Liver (tissue), 8 donors: ENCODE measurements at regions not wholly inside any gene's neighbourhood (a gene's known extent, or its start where the extent isn't known, plus 50 kb on each side); places are given as distances from the start of the nearest gene placed in this dataset.

Experiments used
- DNase-seq: peaks from one replicate; pipeline ENCODE4 v3.0.0-alpha.2; 2017; ENCODE audit warnings: low spot score
- H3K27ac ChIP-seq, 2 donors: one replicate each; pipeline ENCODE4 v1.7.0; 2013; ENCODE audit warnings: inconsistent platforms in 2 of 2, low read length in 2 of 2, control low read depth in 1 of 2, low read depth in 1 of 2, mild to moderate bottlenecking in 1 of 2
- H3K27me3 ChIP-seq, 4 donors: one replicate each; pipeline versions ENCODE4 v1.6.1 to v1.7.0; 2013; ENCODE audit warnings: low read length in 3 of 4, inconsistent platforms in 1 of 4, mild to moderate bottlenecking in 1 of 4, moderate library complexity in 1 of 4; ENCODE audit not compliant: control insufficient read depth in 4 of 4, insufficient read depth in 4 of 4
- H3K36me3 ChIP-seq, 4 donors: one replicate each; pipeline versions ENCODE4 v1.6.1 to v1.7.0; 2013; ENCODE audit warnings: low read length in 3 of 4, mild to moderate bottlenecking in 3 of 4, low read depth in 1 of 4, moderate library complexity in 1 of 4; ENCODE audit not compliant: control insufficient read depth in 4 of 4, insufficient read depth in 3 of 4
- H3K4me1 ChIP-seq, 4 donors: one replicate each; pipeline versions ENCODE4 v1.6.1 to v1.7.0; 2013; ENCODE audit warnings: low read length in 3 of 4, mild to moderate bottlenecking in 3 of 4, moderate library complexity in 1 of 4; ENCODE audit not compliant: control insufficient read depth in 4 of 4, insufficient read depth in 4 of 4
- H3K4me3 ChIP-seq, 3 donors: one replicate each; pipeline versions ENCODE4 v1.6.1 to v1.7.0; 2013; ENCODE audit warnings: low read length in 3 of 3, control low read depth in 1 of 3, low read depth in 1 of 3, mild to moderate bottlenecking in 1 of 3
- H3K9ac ChIP-seq, 2 donors: one replicate each; pipeline ENCODE4 v1.7.0; 2013; ENCODE audit warnings: low read length in 2 of 2, mild to moderate bottlenecking in 2 of 2, moderate library complexity in 2 of 2, control low read depth in 1 of 2, low read depth in 1 of 2
- H3K9me3 ChIP-seq, 4 donors: one replicate each; pipeline versions ENCODE4 v1.6.1 to v1.7.0; 2013; ENCODE audit warnings: low read length in 3 of 4; ENCODE audit not compliant: control insufficient read depth in 4 of 4
- EGR1 ChIP-seq, 2 donors: IDR thresholded peaks; 2 replicates each; pipeline ENCODE4 v1.6.1; 2016 to 2018; ENCODE audit warnings: antibody characterized with exemption in 2 of 2, low read depth in 2 of 2
- FOXA2 ChIP-seq: IDR thresholded peaks from 2 replicates; pipeline ENCODE4 v1.6.1; 2016; ENCODE audit warnings: antibody characterized with exemption
- HNF4A ChIP-seq, 2 donors: conservative IDR thresholded peaks; 2 replicates each; pipeline ENCODE4 v1.6.1; 2016; ENCODE audit warnings: antibody characterized with exemption in 2 of 2, mild to moderate bottlenecking in 2 of 2
- HNF4G ChIP-seq: IDR thresholded peaks from 2 replicates; pipeline ENCODE4 v1.6.1; 2016; ENCODE audit warnings: antibody characterized with exemption
- JUND ChIP-seq, 2 donors: IDR thresholded peaks; 2 replicates each; pipeline ENCODE4 v1.6.1; 2016; ENCODE audit warnings: antibody characterized with exemption in 2 of 2
- NR2F2 ChIP-seq: IDR thresholded peaks from 2 replicates; pipeline ENCODE4 v1.6.1; 2016; ENCODE audit warnings: antibody characterized with exemption
- RAD21 ChIP-seq, 2 donors: IDR thresholded peaks; 2 replicates each; pipeline ENCODE4 v1.6.1; 2016; ENCODE audit warnings: antibody characterized with exemption in 2 of 2, mild to moderate bottlenecking in 2 of 2
- RXRA ChIP-seq, 2 donors: IDR thresholded peaks; 2 replicates each; pipeline ENCODE4 v1.6.1; 2017 to 2018; ENCODE audit warnings: antibody characterized with exemption in 2 of 2, mild to moderate bottlenecking in 1 of 2
- SP1 ChIP-seq: IDR thresholded peaks from 2 replicates; pipeline ENCODE4 v1.6.1; 2018; ENCODE audit warnings: antibody characterized with exemption, mild to moderate bottlenecking
- TAF1 ChIP-seq: conservative IDR thresholded peaks from 2 replicates; pipeline ENCODE4 v1.6.1; 2016; ENCODE audit warnings: antibody characterized with exemption, mild to moderate bottlenecking
- YY1 ChIP-seq: IDR thresholded peaks from 2 replicates; pipeline ENCODE4 v1.6.1; 2016; ENCODE audit warnings: antibody characterized with exemption, mild to moderate bottlenecking
- WGBS: extraction: QIAGEN DNeasy Blood & Tissue Kit; methylation state at CpG from one replicate; pipeline ENCODE4 v1.1.7; 2013; 5-methylcytosine and 5-hydroxymethylcytosine counted together
- TF ChIP-seq, protein P1 (sequence below): IDR thresholded peaks from 2 replicates; pipeline ENCODE4 v1.6.1; 2016; ENCODE audit warnings: antibody characterized with exemption
- TF ChIP-seq, protein P2 (sequence below): IDR thresholded peaks from 2 replicates; pipeline ENCODE4 v1.6.1; 2016; ENCODE audit warnings: antibody characterized with exemption, mild to moderate bottlenecking
- TF ChIP-seq, protein P3 (sequence below): fragments of 150-350 bp; IDR thresholded peaks from 2 replicates; pipeline ENCODE4 v1.5.1; 2017; ENCODE audit warnings: improper control_type of control experiment, low read depth, low read length; ENCODE audit not compliant: missing input control
- TF ChIP-seq, protein P4 (sequence below): IDR thresholded peaks from 2 replicates; pipeline ENCODE4 v1.6.1; 2016; ENCODE audit warnings: antibody characterized with exemption
- TF ChIP-seq, protein P5 (sequence below): IDR thresholded peaks from 2 replicates; pipeline ENCODE4 v1.6.1; 2016; ENCODE audit warnings: antibody characterized with exemption
- donor health status: healthy.
- donor health status: healthy.
- donor health status: healthy.
- donor health status: healthy.
- donor health status: healthy.

DNA sequence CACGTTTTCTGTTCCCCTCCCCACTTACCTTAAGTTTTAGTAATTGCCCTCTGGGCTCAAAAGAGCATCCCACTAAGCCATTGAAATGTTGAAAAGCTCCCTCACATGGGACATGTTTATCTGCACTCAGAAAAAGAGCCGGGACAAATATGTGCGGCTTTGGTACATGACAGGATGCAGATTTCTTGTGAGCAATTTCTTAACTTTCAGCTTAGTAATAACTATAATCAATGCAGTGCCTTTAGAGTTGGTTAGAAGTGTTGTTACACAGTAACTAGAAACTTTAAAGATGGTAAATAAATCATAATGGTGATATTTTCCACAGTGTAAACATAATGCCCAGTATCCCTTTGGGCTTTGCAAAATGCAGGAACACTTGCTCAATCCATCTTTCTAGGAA is 89.2 kb downstream of the ZNF365 start:
- Histone ChIP-seq H3K9ac (no peak overlapping the region), H3K9me3 (peaks cover 9 to 12% (median 11%) of the 10 kb centered on the region in 4 donors), H3K27ac (no peak overlapping the region), H3K27me3 (no peaks in the 10 kb centered on the region), H3K36me3 (no peaks in the 10 kb centered on the region), H3K4me3 (no peak overlapping the region), H3K4me1 (no peaks in the 10 kb centered on the region)
- DNase-seq: no peak
- WGBS: 80% methylated on average over 3 of the region's 3 CpGs
- TF ChIP-seq, protein P1, sequence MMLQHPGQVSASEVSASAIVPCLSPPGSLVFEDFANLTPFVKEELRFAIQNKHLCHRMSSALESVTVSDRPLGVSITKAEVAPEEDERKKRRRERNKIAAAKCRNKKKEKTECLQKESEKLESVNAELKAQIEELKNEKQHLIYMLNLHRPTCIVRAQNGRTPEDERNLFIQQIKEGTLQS: no peak
- TF ChIP-seq, protein P2, sequence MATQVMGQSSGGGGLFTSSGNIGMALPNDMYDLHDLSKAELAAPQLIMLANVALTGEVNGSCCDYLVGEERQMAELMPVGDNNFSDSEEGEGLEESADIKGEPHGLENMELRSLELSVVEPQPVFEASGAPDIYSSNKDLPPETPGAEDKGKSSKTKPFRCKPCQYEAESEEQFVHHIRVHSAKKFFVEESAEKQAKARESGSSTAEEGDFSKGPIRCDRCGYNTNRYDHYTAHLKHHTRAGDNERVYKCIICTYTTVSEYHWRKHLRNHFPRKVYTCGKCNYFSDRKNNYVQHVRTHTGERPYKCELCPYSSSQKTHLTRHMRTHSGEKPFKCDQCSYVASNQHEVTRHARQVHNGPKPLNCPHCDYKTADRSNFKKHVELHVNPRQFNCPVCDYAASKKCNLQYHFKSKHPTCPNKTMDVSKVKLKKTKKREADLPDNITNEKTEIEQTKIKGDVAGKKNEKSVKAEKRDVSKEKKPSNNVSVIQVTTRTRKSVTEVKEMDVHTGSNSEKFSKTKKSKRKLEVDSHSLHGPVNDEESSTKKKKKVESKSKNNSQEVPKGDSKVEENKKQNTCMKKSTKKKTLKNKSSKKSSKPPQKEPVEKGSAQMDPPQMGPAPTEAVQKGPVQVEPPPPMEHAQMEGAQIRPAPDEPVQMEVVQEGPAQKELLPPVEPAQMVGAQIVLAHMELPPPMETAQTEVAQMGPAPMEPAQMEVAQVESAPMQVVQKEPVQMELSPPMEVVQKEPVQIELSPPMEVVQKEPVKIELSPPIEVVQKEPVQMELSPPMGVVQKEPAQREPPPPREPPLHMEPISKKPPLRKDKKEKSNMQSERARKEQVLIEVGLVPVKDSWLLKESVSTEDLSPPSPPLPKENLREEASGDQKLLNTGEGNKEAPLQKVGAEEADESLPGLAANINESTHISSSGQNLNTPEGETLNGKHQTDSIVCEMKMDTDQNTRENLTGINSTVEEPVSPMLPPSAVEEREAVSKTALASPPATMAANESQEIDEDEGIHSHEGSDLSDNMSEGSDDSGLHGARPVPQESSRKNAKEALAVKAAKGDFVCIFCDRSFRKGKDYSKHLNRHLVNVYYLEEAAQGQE: no peak
- TF ChIP-seq HNF4A (conservative IDR thresholded peaks at IDR 0.05) (no peak), RAD21 (IDR thresholded peaks at IDR 0.05) (no peak), HNF4G (no peak), SP1 (no peak), EGR1 (IDR thresholded peaks at IDR 0.05; ENCODE audit: low read depth in 2 of 2) (no peak), JUND (IDR thresholded peaks at IDR 0.05) (no peak), YY1 (no peak)
- TF ChIP-seq, protein P3, sequence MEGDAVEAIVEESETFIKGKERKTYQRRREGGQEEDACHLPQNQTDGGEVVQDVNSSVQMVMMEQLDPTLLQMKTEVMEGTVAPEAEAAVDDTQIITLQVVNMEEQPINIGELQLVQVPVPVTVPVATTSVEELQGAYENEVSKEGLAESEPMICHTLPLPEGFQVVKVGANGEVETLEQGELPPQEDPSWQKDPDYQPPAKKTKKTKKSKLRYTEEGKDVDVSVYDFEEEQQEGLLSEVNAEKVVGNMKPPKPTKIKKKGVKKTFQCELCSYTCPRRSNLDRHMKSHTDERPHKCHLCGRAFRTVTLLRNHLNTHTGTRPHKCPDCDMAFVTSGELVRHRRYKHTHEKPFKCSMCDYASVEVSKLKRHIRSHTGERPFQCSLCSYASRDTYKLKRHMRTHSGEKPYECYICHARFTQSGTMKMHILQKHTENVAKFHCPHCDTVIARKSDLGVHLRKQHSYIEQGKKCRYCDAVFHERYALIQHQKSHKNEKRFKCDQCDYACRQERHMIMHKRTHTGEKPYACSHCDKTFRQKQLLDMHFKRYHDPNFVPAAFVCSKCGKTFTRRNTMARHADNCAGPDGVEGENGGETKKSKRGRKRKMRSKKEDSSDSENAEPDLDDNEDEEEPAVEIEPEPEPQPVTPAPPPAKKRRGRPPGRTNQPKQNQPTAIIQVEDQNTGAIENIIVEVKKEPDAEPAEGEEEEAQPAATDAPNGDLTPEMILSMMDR: no peak
- TF ChIP-seq, protein P4, sequence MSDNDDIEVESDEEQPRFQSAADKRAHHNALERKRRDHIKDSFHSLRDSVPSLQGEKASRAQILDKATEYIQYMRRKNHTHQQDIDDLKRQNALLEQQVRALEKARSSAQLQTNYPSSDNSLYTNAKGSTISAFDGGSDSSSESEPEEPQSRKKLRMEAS: no peak

DNA sequence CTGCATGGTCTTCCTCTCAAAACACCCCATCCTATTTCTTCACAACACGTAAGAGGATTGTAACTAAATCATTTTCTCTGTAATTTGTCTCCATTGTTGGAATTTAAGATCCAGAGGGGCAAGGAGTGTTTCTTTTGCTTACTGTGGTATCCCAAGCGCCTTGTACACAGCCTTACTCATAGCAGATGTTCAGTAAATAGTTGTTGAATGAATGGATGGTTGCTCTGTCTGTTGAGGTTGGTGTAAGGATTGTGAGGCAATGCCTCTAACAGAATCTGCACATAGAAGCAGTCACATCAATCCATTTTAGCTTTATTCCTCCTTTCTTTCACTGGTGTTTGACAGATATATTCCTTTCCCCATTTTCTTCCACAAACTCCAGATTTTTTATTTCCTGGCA is 90.1 kb downstream of the ZNF365 start:
- H3K9me3 ChIP-seq: peaks cover 9 to 12% (median 11%) of the 10 kb centered on the region in 4 donors
- H3K27ac ChIP-seq: no peak overlapping the region
- no peaks in the 10 kb centered on the region for H3K36me3 ChIP-seq
- 73% methylated on average over 2 of the region's 2 CpGs for WGBS
- no peak overlapping the region for H3K9ac ChIP-seq
- no peak for DNase-seq
- TF ChIP-seq RXRA (IDR thresholded peaks at IDR 0.05) (no peak), TAF1 (no peak), JUND (IDR thresholded peaks at IDR 0.05) (no peak), NR2F2 (no peak), HNF4G (no peak), SP1 (no peak), EGR1 (IDR thresholded peaks at IDR 0.05; ENCODE audit: low read depth in 2 of 2) (no peak), FOXA2 (no peak)
- TF ChIP-seq, protein P1: no peak
- TF ChIP-seq, protein P3: no peak
- TF ChIP-seq, protein P4: no peak
- TF ChIP-seq, protein P5, sequence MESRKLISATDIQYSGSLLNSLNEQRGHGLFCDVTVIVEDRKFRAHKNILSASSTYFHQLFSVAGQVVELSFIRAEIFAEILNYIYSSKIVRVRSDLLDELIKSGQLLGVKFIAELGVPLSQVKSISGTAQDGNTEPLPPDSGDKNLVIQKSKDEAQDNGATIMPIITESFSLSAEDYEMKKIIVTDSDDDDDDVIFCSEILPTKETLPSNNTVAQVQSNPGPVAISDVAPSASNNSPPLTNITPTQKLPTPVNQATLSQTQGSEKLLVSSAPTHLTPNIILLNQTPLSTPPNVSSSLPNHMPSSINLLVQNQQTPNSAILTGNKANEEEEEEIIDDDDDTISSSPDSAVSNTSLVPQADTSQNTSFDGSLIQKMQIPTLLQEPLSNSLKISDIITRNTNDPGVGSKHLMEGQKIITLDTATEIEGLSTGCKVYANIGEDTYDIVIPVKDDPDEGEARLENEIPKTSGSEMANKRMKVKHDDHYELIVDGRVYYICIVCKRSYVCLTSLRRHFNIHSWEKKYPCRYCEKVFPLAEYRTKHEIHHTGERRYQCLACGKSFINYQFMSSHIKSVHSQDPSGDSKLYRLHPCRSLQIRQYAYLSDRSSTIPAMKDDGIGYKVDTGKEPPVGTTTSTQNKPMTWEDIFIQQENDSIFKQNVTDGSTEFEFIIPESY: no peak
- TF ChIP-seq, protein P2: no peak
- H3K4me1 ChIP-seq: no peaks in the 10 kb centered on the region
- H3K4me3 ChIP-seq: no peak overlapping the region
- H3K27me3 ChIP-seq: no peaks in the 10 kb centered on the region
